Ovary (tissue), 3 donors: ENCODE measurements at regions not wholly inside any gene's neighbourhood (a gene's known extent, or its start where the extent isn't known, plus 50 kb on each side); places are given as distances from the start of the nearest gene placed in this dataset.

Experiments used
- CTCF ChIP-seq, 3 donors: fragments of 450-650 bp in 2 of 3; fragments of 200-600 bp in 1 of 3; IDR thresholded peaks; one replicate each; pipeline versions ENCODE4 v1.5.1 to v1.8.0; 2016 to 2022; ENCODE audit warnings: antibody characterized with exemption in 3 of 3, mild to moderate bottlenecking in 1 of 3
- EP300 ChIP-seq: sonication (generic); formaldehyde crosslinking; IDR thresholded peaks from one replicate; pipeline ENCODE4 v1.6.1; 2017; ENCODE audit warnings: antibody characterized with exemption
- POLR2A ChIP-seq: fragments of 450-650 bp; IDR thresholded peaks from one replicate; pipeline ENCODE4 v1.6.1; 2017; ENCODE audit warnings: antibody characterized with exemption, mild to moderate bottlenecking, moderate library complexity
- donor health status: DM: no; HTN: no; CAD: no.

DNA sequence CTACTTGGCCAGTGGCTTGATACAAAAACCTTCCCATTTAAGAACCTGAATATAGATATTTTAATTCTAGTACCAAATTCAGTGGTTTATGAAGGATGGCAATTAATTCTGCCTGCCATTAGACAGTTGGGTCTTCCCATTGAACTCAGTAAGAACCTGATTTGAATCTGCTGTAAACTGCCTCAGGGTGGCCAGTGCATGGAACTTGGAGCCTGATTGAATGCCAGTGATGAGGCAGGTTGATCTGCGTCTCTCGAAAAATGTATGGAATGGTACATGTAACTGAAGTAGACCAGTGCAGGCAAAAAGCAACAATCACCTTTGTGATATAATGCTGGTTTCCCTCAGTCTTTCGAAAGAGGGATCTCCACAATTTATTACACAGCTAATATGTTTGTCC is 421.4 kb downstream of the TMA16 start:
- TF ChIP-seq CTCF (IDR thresholded peaks at IDR 0.05) (no peak), EP300 (no peak), POLR2A (no peak)
